HG03103 (cell line): ENCODE measurements at regions not wholly inside any gene's neighbourhood (a gene's known extent, or its start where the extent isn't known, plus 50 kb on each side); places are given as distances from the start of the nearest gene placed in this dataset.

Experiments
- ATAC-seq: cut with Tn5 transposase; IDR thresholded peaks from one replicate; pipeline ENCODE4 v1.9.1; 2021; ENCODE audit warnings: low read depth; ENCODE audit not compliant: unreplicated experiment

DNA sequence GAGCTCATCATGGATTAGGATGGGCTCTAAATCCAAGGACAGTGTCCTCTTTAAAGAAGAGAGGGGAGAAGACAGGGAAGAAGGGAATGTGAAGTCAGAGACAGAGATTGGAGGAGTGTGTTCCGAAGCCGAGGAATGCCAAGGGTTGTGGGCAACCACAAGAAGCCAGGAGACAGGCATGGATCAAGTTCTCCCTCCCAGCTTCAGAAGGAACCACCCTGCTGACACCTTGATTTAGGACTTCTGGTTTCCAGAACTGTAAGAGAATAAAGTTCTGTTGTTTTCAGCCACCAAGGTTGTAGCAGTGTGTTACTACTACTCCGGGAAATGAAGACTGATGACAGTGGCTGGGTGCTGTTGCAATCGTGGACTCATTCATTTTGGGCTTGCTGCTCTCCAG is 120.1 kb downstream of the RPS12 start:
- no peak for ATAC-seq

DNA sequence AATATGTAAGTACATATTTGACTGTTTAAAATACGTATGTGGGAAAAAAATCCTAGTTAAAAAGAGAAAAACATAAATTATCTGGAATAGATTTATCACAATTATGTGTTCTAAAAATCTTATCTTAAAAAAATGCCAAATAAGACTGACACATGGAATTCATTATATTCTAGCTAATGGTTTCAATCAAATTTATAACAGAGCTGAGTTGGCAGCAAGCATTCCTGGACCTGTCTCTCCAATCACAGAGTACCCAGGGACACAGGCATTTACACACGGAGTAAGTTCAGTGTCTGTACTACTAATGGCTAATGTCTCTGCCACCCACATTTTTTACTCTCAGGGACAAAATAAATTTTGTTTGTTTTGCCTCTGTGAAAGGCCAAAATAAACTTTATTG is 122.3 kb downstream of the RPS12 start:
- no peak for ATAC-seq

DNA sequence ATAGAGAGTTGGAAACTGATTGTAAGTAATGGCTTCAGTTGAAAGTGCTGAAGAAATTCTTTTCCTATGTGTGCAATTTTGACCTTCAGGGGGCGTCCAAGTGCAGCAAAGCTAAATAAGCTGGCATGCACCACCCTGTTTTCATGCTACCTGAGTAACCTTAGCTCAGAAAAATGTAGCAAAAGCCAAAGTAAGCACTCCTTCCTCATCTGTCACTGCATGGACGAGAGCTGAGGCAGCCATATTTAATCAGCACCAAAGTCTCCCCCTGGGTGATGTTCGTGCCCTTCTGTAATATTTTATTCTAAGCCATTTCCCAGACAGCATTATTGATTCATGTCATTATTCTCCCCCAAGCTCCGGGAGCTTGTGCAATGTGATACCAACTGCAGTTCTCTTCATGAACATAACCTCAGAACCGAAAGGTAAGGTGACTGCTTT is 123.1 kb downstream of the RPS12 start:
- no peak for ATAC-seq

DNA sequence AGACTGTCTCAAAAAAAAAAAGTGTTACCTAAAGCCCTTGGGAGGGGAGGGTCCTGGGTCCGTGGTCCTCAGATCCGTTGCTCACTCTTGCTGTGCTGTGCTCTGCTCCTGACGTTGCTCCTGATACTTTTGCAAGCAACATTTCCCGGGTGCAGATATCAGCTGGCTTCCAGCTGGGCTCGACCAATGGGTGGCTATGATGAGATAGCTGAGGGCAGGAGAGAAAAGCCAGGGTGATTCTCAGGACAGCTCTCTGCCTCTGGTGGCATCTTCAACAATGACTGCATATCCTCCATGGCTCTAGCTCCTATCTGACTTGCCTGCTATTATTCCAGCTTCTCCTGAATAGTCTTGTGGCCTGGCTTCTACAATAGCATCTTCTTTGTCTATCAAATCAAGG is 134.5 kb downstream of the RPS12 start:
- ATAC-seq = no peak

DNA sequence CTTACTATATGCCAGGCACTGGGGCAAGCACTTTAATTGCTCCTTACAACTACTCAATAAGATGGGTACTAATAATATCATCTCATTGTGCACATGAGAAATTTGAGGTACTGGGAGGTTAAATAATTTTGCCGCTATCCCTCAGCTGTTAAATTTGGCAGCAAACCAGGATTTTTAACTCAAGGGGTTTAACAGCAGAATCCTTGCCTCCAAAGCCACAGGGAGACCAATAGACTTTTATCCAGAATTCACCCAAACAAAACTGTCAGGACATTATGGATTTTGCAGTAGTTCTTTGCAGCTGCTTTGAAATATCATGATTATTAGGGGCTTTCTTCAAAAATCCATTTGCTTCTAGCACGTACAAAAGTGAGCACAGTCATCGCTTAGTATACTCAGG is 136.2 kb downstream of the RPS12 start:
- ATAC-seq = no peak

DNA sequence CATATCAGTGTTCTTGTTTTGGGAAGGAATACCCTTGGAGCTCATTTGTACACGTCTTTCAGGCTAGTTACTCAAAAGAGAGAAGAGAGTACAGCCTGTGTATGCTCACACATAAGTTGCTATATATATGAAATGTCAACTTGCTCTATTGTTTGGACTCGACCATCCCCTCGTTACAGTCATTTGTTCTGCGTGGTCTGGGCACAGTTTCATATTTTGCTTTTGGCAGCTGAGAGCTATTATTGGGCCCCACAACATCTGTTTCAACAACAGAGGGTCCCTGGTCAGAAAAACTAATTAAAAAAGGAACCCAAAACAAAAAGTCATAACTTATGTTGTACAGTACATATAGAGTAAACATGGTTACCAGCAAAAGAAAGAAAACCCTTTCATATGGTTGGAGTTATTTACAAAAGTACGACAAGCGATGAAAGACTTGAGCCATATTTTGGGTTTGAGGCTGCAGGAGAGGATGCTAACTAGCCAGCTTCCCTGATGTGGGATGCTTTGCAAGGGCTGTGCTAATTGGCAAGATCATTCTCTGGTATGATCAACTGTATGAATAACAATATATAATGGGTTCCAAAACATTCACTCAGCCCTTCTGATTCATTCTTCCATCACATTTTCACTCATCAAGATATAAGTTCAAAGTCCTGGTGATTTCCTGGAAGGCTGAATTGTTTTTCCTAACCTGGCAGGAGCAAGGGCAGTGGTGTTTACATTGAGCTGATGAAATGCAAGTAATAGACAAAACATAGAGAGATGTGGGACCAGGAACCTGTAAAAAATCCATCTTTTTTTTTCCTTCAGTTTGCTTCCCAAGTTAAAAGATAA is 137.9 kb downstream of the RPS12 start:
- ATAC-seq = no peak

DNA sequence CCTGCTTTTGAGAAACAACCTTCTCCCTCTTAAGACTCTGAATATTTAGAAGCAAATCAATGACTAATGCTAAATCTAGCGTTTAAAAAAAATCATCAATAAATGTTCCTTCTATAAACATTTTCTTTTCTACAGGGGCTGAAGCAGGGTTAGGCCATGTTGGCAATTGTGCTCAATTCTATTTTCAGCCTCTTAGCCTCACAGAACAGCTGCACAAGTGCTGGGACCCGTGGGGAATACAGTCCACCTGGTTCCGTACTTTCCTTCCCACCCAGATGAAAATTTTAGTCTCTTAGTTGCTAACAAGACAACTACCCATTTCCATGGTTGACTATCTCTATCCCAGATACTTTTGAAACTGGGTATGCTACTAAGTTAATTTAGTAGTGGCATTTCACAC is 138.6 kb downstream of the RPS12 start:
- ATAC-seq = no peak

DNA sequence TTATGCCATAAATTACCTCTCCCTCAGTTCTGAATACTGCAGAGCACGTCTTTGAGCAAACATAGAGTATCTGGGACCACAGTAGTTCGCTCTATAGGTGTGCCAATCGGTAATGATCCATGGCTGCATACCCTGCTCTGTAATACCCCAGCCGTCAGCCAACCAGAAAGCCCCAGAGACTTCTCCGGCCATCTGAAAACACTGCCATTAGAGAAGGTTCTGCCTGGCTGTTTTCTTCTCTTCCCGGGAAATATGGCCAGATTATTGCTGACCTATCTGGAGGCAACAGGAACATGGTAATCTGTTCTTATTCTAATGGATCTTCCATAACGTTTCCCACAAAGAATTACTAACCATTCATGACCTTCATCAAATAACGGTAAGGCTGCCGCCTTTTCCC is 139.9 kb downstream of the RPS12 start:
- ATAC-seq = no peak

DNA sequence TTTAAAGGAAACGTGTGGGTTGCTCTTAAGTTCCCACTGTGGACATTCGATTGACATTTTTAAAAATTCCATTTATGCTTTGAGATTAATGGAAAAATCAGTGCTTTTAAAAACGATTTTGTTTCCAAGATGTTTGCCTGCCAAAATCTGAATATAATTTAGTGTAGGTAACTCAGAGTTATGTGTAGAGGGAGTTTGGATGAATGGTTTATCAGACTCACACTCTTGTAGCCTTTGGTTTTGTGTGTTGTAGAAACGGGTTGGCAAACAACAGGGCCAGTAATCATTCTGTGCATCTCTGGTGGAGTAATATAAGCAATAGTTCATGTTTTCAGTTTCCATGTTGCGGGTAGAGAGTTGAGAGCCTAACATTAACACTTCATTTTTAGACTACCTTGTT is 140.6 kb downstream of the RPS12 start:
- ATAC-seq = no peak

DNA sequence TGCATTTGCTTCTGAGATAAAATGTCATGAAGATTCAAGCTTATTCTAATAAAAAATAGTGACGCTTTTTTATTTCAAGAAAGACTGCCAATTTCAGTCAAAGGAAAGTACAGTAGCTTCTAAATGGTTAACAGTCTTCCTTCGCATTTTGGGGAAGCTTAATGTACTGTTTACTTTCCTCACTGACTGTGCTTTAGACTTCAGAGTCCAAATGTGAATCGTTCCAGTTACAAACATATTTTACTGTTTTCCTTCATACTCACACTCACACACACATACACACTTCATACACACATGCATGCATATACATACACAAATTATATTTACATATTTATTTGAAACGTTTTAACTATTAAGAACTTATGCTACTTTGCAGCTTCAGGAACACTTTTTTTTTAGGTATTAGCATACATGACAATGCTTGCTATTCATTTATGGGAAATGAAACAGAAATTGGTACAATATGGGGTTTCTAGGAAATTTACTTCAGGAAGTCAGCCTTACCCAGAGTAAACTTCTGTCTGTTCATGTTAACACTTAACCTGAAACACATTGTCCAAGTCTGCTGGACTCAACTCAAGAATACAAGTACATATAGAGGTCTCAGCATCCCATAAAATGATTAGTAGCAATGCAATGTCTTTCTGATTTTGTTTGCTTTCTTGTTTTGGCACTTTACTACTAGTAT is 145.4 kb downstream of the RPS12 start:
- ATAC-seq = no peak

DNA sequence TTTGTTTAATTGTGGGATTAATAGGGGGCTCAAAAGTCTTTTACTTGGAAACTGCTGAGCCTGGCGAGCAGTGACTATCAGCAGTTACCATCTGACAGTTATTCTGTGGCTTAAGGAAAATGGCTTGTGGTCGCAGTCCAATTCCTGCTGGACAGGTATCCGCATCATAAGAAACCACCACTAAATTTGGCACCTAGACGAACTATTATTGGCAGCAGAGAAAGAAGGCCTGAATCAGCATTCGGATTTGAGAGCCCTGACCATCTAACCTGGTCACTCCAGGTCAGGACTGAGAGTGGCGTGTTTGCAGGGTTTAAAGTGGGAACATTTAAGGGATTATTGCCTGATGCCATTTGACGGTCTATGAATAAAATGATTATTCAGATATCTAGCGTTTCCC is 146.4 kb downstream of the RPS12 start:
- ATAC-seq = no peak

DNA sequence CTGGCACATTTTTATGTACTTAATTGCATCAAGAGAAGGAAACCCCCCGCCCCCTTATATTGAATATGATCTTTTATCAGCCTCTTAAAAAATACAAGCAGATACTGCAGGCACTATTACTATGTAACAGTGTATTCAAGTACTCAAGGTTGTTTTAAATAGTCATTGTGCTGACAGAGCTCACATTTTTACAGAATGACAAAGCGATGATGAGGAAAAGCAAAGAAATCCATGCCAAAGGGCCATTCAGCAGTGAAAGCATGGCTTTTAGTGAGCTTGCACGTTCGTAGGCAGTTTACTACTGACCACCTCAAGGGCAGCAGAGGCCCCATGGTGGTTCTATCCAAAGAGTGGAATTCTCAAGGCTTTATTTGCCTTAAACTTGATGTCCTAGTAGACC is 146.8 kb downstream of the RPS12 start:
- ATAC-seq = no peak

DNA sequence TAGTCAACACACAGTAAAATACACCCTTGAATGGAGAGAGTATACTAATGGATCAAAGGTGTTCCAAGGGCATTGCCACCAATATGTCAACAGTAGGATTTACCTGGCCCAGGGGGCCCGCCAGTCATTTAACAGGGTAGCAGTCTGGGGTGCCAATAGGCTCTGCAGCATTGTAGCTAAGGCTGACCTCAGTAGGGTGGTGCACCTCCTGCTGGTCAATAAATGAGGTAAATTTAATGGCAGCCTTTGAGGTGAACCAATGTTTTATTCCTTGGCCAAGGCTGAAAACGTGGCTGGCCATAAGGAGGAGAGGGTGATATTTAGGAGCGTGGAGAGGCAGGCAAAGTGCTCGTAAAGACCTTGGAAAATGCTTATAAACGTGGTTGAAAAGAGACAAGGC is 147.2 kb downstream of the RPS12 start:
- ATAC-seq = no peak

DNA sequence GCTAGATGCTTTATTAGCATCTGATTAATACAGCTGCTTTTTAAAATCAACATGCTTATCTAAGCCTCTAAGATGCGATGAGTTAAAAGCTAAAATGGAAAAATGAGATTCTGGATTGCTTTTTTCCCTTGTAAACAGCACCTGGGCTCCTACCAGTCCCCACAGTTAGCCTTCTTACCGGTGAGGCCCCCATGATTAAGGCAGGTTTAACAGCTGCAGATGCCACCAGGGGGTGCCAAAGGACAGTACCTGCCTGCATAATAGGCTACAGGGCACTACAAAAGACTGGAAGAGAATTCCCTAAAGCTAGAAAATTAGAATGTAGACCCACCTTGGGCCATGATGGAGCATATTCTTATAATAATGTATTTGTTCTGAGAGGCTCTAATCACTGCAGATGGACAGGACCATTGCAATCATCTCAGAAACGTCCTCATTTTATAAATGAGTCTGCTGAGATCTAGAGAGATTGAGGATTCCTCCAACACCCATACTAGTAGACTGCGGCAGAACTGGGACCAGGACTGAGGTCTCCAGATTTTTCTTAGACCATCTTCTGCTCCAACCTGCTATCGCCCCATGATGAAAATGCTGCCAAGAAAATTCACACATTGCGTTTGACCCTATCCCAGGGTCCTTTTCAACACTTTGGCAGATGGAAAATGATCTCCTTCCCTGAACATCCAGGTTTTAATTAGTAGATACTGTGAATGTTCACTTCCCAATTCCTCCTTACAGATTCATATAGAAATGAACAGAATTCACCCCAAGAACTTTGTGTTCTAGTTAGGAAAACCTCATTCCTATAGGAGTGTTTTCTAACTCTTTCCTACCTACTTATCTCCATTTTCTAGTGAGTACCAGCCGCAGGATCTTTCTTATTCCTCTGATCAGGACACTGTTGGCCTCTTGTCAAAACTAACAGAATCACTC is 148.8 kb downstream of the RPS12 start:
- peak; percentile 74 for ATAC-seq

DNA sequence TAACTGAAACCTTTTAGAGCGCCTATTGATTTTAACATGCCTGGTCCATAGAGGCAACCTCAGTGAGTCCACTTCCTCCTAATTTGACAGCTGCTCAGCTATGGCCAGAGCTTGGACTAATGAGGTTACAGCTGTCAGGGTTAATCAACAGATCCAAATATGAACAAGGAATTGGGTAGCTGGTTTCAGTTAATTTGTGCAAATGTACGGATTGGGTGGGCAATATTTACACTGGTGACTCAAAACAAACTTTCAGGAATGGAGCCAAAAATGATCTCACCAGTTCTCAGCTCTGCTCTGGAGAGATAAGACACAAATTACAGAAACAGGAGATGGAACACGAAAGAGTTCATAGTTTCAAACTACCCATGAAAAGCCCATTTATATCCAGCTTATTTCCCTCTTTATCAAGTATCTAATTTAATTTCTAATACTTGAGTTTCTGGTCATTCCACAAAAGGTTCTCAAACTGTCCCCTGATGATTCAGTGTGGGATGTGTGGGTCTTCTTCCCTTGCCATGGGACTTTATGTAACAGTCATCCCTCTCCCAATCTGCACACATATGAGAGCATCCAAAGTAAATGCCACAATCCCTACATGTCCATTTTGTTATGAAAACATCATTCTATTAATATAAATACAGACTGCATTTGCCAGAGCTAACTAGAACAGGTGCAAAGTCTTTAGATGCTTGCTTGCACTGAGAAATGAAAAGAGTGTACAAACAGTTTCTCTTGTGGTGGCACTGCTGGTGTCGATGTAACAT is 149.9 kb downstream of the RPS12 start:
- ATAC-seq = peak; percentile 28

DNA sequence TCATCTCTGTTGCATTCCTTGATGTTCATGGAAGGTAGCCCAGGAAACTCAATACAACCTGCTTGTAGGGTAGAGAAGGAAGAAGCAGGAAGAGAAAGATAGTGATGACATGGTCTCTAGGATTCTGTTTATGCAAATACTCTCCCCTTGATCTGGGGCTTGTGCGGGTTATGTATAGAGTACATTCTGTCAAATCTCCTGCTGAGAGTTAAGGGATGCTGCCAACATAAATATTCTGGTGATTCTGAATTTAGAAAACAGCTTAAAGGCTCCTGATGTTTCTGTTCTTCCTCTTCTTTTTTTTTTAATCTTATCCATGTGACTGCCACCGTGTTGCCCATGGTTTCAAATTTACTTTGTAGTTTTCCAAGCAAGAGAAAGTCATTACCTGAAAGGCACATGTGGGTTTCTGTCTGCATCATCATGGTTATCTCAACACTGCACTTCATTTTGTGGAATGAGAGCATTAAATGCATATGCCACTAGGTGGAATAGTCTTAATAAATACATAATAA is 150.6 kb downstream of the RPS12 start:
- ATAC-seq = no peak

DNA sequence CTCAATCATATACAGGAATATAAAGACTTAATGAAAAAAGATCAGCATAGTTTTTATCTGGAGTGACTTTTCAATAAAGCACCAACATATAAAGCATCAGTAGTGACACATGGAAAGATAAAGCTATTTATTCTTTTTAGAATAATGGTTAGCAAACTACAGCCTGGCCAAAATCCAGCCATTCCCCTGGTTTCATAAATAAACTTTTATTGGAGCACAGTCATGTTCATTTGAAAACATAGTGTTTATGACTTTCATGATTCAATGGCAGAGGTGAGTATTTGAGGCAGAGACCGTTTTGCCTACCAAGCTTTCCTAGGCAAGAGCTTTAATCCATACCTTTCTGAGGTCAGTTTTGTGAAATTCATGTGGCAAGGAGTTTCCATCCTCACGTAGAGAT is 153.5 kb downstream of the RPS12 start:
- no peak for ATAC-seq

DNA sequence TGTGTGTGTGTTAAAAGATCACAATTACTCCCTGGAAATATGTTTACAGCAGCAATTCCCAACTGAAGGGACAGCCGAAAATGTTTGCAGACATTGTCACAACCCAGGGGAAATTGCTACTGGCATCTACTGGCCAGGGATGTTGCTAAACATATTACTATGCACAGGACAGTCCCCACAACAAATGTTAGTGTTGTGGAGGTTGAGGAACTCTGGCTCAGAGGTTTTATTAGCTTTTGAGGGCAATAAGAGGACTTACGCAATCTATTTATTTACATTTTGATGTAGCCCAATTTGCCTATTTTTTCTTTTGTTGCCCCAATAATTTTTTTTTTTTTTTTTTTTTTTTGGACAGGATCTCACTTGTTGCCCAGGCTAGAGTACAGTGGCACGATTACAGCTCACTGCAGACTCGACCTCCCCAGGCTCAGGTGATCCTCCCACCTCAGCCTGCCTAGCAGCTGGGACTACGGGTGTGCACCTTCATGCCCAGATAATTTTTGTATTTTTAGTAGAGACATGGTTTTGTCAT is 154.1 kb downstream of the RPS12 start:
- no peak for ATAC-seq

DNA sequence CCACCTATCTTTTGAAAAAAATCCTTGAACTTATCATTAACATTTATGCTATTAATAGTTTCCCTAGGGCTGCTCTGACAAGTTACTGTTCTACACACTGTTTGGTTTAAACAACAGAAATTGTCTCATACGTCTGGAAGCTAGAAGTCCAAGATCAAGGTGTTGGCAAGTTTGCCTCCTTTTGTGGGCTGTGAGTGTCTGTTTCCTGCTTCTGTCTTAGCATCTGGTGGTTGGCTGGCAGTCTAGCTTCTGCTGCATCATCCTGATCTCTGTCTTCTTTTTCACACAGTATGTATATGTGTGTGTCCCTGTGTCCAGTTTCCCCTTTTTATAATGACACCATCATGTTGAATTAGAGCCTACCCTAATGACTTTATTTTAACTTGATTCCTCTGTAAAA is 154.8 kb downstream of the RPS12 start:
- ATAC-seq = no peak

DNA sequence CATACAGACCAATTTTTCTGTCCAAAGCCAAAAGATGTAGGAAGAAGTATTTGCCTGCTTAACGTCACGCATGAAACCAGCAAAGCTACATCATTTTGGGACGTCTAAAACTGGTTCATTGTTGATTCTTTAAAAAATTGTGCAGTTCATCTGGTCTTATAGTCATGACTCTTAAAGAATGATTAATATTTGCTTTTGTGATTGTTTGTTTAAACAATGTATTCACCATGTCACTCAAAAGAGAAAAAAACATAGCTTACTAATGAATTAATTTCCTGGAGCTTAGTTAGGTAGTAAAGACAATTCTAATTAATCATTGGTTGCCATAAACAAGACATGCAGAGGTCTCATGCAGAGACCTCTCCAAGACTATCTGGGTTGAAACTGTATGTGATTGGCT is 157.3 kb downstream of the RPS12 start:
- ATAC-seq = no peak
